Upper lobe of right lung (tissue), 1 donor: ENCODE measurements at regions not wholly inside any gene's neighbourhood (a gene's known extent, or its start where the extent isn't known, plus 50 kb on each side); places are given as distances from the start of the nearest gene placed in this dataset.
A peak's percentile ranks its signal among the peaks of the same experiment; 100 is the strongest.

Experiments used
- ATAC-seq: fragments of 200-7000 bp; cut with Tn5 transposase; one replicate; pipeline ENCODE4 v1.9.1; 2020; ENCODE audit warnings: mild to moderate bottlenecking, moderate library complexity
- DNase-seq: peaks from one replicate; pipeline ENCODE4 v3.0.0-alpha.2; 2020
- H3K27ac ChIP-seq: fragments of 200-600 bp; one replicate; pipeline ENCODE4 v1.8.0; 2022
- H3K27me3 ChIP-seq: fragments of 200-600 bp; one replicate; pipeline ENCODE4 v1.8.0; 2022; ENCODE audit warnings: mild to moderate bottlenecking
- H3K36me3 ChIP-seq: fragments of 200-600 bp; one replicate; pipeline ENCODE4 v1.8.0; 2022
- H3K4me1 ChIP-seq: fragments of 200-600 bp; one replicate; pipeline ENCODE4 v1.8.0; 2022
- H3K4me3 ChIP-seq: fragments of 200-600 bp; one replicate; pipeline ENCODE4 v1.8.0; 2022; ENCODE audit warnings: mild to moderate bottlenecking
- H3K9me3 ChIP-seq: fragments of 200-600 bp; one replicate; pipeline ENCODE4 v1.8.0; 2022
- CTCF ChIP-seq: fragments of 200-600 bp; IDR thresholded peaks from one replicate; pipeline ENCODE4 v1.8.0; 2022; ENCODE audit warnings: antibody characterized with exemption
- intact Hi-C: fragments of 100-400 bp; cut with DNase I; formaldehyde crosslinking; loops from one replicate; pipeline ENCODE4 v1.11.0; 2022
- donor health status: DM: no; HTN: yes; CAD: no; lungs with severe emphysema.

DNA sequence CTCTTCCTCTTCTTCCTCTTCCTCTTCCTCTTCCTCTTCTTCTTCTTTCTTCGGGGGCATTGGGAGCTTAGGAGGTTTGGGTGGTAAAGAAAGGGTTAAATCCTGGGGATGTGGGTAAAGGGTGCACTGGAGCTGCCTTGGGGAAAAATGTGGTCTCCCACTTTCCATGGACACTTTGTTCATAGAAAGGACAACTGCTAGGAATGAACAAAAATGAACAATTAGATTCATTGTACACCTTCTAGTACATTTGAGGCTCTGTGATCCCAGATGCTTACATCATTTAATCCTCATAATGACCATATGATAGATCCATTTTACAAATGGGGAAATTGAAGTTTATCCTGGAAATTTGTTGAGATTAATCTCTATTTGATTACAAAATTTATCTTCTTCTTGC is 699.7 kb downstream of the TUSC7 start:
- Histone ChIP-seq H3K4me1 (peaks cover 6% of the 10 kb centered on the region), H3K27me3 (no peaks in the 10 kb centered on the region), H3K27ac (no peak overlapping the region), H3K36me3 (no peaks in the 10 kb centered on the region), H3K4me3 (no peak overlapping the region), H3K9me3 (no peaks in the 10 kb centered on the region)
- ATAC-seq (no peak), DNase-seq (no peak)
- intact Hi-C loops, result no loop called here
- no peak for TF ChIP-seq CTCF

DNA sequence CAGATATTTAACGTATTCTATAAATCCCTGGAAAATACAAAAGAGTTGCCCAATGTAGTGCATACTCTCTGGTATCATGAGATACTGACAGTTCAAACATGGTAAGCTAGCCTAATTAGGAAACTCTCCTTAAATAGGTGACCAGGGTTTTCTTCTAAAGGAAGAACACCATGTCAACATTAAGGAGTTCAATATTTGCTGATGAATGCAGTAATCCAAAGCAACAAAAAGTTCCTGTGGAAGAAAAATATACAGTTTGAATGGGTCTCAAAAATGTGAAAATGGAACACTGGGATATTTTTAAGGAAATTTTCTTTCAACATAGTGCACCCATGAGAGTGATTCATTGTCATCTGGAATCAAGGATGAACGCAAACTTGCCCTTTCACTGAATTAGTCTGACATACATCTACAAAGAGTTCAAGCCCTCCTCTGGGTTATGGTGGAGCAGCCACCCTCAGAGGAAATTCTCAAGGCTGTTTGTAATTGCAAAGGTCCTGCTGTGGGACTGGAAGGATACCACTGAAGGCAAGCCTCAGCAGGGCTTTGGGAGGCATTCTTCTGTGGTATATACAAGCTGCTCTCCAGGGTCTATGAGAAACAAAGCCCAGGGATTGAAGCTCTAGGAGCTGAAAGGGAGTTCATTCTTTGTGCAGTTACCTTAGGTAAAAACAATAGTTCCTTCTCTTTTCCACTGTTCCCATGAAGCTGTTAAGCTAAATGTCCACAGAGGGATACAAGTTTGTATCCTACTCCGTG is 700.3 kb downstream of the TUSC7 start:
- ATAC-seq (peak; percentile 61), DNase-seq (no peak)
- intact Hi-C loops, result no loop called here
- H3K4me3 ChIP-seq, result no peak overlapping the region
- TF ChIP-seq CTCF, result no peak
- H3K4me1 ChIP-seq, result peaks cover 5% of the 10 kb centered on the region
- no peaks in the 10 kb centered on the region for H3K36me3 ChIP-seq
- H3K9me3 ChIP-seq, result no peaks in the 10 kb centered on the region
- no peak overlapping the region for H3K27ac ChIP-seq
- H3K27me3 ChIP-seq, result no peaks in the 10 kb centered on the region

DNA sequence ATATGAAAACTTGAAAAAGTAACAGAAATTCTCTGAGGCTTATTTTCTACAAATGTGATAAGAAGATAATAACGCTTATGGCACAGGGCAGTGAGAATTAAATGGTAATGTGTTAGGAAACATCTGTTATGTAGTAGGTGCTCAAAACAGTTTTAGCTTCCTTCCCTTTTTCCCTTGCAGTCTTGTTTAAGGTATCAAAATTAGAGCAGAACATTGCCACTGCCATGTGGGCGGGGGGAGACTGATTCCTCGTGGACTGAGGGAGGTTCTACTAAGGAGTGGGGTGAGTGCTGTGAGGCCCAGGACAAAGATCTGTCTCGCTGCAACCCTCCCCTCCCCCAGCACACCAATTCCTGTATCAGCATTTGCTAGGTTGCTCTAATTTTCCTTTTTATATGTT is 702.4 kb downstream of the TUSC7 start:
- no peak overlapping the region for H3K27ac ChIP-seq
- DNase-seq, result peak; percentile 61

DNA sequence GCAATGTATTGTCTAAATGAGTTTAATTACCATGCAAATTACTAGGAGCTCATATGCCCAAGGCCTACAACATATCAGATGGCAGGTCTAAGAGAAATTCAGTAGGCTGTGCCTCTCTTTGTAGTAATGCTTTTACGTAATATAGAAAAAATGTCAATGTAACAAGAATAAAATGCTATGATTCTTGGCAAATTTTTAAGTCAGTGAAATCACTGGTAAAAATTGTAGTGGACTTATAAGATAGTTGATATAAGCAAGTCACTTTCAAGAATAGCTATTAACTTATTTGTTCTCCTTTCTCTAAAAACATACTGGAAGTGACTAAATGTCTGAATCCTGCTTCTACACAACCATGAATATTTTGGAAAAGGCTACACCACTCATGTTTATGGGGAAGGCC is 707.8 kb downstream of the TUSC7 start:
- ATAC-seq (no peak), DNase-seq (no peak)
- no peak for TF ChIP-seq CTCF
- Histone ChIP-seq H3K27me3 (no peaks in the 10 kb centered on the region), H3K36me3 (no peaks in the 10 kb centered on the region), H3K4me3 (no peak overlapping the region), H3K9me3 (no peaks in the 10 kb centered on the region), H3K27ac (no peak overlapping the region), H3K4me1 (no peaks in the 10 kb centered on the region)
- intact Hi-C loops, result no loop called here

More for the DNA sequence above, 702.4 kb downstream of the TUSC7 start:
- Histone ChIP-seq H3K9me3 (no peaks in the 10 kb centered on the region), H3K36me3 (no peaks in the 10 kb centered on the region), H3K27me3 (no peaks in the 10 kb centered on the region), H3K4me1 (no peaks in the 10 kb centered on the region), H3K4me3 (no peak overlapping the region)
- TF ChIP-seq CTCF, result no peak
- intact Hi-C loops, result no loop called here
- ATAC-seq, result peak; percentile 78

DNA sequence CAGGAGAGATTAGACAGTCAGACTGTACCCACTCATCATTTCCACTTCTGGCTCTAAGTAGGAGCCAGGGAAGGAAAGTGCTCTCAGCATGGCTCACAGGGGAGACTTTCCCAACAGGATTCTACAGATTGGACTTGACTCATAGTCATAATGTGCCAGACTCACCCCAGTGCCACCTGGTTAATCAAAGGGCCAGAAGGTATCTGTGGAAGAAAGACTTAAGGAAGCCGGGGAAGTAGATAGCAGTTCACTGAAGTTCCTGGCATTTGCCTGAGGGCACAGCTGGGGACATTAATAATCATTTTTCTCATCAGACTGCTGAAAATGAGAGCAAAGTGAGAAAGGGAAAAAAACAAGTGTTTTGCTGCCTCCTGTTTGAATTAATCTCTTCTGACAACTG is 717.5 kb downstream of the TUSC7 start:
- Histone ChIP-seq H3K4me3 (no peak overlapping the region), H3K27ac (no peak overlapping the region), H3K27me3 (no peaks in the 10 kb centered on the region), H3K9me3 (no peaks in the 10 kb centered on the region), H3K36me3 (no peaks in the 10 kb centered on the region), H3K4me1 (no peaks in the 10 kb centered on the region)
- DNase-seq, result no peak
- no peak for TF ChIP-seq CTCF
- ATAC-seq, result no peak
- intact Hi-C loops, result no loop called here

GRCh38 chr3:117433427-117433826 is 723.8 kb downstream of the TUSC7 start:
- no peak overlapping the region for H3K27ac ChIP-seq
- H3K4me1 ChIP-seq, result no peaks in the 10 kb centered on the region
- intact Hi-C loops, result no loop called here
- DNase-seq, result no peak
- ATAC-seq, result no peak
- no peaks in the 10 kb centered on the region for H3K9me3 ChIP-seq
- H3K4me3 ChIP-seq, result no peak overlapping the region
- TF ChIP-seq CTCF, result no peak
- no peaks in the 10 kb centered on the region for H3K27me3 ChIP-seq
- H3K36me3 ChIP-seq, result no peaks in the 10 kb centered on the region
